ENCODE measurements at regions not wholly inside any gene's neighbourhood (a gene's known extent, or its start where the extent isn't known, plus 50 kb on each side); places are given as distances from the start of the nearest gene placed in this dataset.

- TF ChIP-seq CTCF (IDR thresholded peaks at IDR 0.05), result no peak
These were observed 687.0 kb downstream of the VGLL3 start for GRCh38 chr3:86303935-86304334.

GRCh38 chr3:86282106-86282787 is 708.7 kb downstream of the VGLL3 start:
- TF ChIP-seq CTCF (IDR thresholded peaks at IDR 0.05), result no peak

DNA sequence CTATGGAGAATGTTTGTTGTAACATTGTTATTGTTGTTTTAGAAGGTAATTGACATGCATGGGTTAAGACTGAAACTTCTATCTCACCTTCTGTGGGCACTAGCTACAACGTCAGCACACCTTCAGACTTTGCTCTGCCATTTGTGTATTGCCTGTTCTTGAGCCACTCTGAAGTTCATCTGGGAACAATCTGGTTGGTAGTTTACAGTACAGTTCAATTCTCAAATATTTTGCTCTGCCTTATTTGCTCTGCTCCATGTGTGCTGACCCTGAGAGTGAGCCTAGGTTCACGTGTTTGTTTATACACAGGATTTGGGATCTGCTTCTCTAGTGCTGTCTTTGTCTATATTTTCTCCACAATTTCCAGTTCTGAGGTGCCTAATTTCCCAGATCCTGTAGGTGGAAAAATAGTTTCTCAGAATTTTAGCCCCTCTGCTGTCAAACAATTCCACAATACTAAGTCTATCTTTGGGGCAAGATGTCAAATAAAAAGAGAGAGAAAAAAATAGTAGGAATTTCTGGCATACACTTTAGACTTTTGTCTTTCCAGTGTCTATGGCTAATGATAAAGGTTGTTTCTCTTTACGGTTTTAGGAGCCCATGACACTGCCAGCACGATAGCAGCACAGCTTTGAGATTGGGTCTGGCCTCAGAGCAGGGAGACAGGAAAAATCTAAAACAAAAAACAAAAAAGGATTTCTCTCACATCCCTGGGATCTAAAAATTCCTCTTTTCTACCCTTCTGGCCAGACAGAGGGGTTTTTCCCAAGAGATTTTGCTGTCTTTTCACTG is 721.4 kb downstream of the VGLL3 start:
- no peak for TF ChIP-seq CTCF (IDR thresholded peaks at IDR 0.05)

DNA sequence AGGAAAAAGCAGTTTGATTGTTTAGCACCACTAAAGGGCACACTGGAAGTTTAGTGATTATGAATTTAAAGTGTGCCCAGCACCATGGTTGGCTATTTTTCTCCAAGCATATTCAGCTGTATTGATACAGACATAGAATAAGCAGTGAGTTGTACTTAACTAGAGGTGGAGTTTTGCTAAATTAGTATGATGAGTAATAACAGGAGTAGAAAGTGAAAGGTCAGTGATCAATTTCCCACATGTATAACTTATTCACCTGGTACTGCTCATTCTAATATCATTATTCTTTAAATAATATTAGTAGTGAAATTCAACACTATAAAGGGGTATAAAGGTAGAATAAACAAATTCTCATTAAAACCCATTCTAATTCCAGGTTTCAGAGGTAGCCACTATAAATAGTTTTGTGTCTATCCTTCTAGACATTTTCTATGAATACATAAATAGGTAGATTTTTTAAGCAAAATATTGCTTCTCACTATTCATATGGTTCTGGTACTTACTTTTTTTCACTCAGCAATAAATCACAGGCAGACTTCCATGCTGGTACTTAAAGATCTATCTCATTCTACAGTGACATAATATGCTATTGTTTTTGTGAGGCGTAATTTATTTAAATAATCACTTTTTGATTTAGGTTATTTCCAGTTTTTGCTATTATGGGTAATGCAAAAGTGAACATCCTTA is 732.9 kb downstream of the VGLL3 start:
- TF ChIP-seq CTCF (IDR thresholded peaks at IDR 0.05), result no peak

DNA sequence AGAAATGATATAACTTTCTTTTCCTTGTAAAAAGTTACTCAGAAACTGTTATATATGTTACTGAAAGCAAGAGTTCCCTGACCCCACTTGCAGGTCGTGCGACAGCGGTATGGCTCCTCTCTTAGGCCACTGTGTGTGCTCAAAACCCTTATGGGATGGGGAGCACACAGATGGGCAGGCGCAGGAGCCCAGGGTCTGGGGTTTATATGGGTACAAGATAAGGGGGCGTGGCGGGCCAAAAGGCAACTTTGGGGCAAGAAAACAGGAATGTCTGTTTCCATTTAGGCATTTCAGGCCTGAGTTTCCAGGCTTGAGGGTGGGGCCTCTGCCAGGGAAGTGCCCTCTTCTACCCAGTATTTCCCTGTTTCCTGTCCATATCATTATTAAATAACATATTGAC is 736.5 kb downstream of the VGLL3 start:
- TF ChIP-seq CTCF (IDR thresholded peaks at IDR 0.05), result no peak

- no peak for TF ChIP-seq CTCF (IDR thresholded peaks at IDR 0.05)
These were observed 739.2 kb downstream of the VGLL3 start for GRCh38 chr3:86251781-86252180.

- no peak for TF ChIP-seq CTCF (IDR thresholded peaks at IDR 0.05)
These were observed 741.1 kb downstream of the VGLL3 start for GRCh38 chr3:86249833-86250232.

Measured in LNCAP (cell line).